ENCODE measurements at regions not wholly inside any gene's neighbourhood (a gene's known extent, or its start where the extent isn't known, plus 50 kb on each side); places are given as distances from the start of the nearest gene placed in this dataset.

DNA sequence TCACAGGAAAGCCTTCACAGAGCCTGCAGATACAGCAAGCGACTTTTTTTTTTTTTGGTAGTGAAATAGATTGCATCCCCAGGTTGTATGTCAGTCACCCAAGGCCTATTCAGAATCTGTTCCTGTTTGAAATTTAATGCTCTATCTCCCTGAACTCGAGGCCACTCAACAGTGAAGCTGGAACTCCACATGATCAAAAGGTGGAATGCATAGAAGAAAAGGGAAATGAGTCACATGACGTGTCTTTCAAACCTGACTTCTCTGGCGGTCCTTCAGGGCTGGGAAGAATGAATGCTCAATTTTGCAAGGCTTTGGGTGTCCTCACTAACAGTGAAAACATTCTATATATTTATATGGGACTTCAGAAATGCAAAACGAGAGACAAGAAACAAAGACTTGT lies 88.4 kb upstream of the B3GAT2 start:
- no peak for DNase-seq
- no peak overlapping the region for H3K4me3 ChIP-seq (ENCODE audit: low read depth, low read length)
- TF ChIP-seq, protein P1, sequence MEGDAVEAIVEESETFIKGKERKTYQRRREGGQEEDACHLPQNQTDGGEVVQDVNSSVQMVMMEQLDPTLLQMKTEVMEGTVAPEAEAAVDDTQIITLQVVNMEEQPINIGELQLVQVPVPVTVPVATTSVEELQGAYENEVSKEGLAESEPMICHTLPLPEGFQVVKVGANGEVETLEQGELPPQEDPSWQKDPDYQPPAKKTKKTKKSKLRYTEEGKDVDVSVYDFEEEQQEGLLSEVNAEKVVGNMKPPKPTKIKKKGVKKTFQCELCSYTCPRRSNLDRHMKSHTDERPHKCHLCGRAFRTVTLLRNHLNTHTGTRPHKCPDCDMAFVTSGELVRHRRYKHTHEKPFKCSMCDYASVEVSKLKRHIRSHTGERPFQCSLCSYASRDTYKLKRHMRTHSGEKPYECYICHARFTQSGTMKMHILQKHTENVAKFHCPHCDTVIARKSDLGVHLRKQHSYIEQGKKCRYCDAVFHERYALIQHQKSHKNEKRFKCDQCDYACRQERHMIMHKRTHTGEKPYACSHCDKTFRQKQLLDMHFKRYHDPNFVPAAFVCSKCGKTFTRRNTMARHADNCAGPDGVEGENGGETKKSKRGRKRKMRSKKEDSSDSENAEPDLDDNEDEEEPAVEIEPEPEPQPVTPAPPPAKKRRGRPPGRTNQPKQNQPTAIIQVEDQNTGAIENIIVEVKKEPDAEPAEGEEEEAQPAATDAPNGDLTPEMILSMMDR (IDR thresholded peaks at IDR 0.05; ENCODE audit: low read depth, low read length) = no peak
- H3K27ac ChIP-seq = no peak overlapping the region
- H3K36me3 ChIP-seq = no peaks in the 10 kb centered on the region
- no peaks in the 10 kb centered on the region for H3K9me3 ChIP-seq (ENCODE audit: severe bottlenecking)
- no peaks in the 10 kb centered on the region for H3K27me3 ChIP-seq (ENCODE audit: insufficient read depth, low read depth, severe bottlenecking)

DNA sequence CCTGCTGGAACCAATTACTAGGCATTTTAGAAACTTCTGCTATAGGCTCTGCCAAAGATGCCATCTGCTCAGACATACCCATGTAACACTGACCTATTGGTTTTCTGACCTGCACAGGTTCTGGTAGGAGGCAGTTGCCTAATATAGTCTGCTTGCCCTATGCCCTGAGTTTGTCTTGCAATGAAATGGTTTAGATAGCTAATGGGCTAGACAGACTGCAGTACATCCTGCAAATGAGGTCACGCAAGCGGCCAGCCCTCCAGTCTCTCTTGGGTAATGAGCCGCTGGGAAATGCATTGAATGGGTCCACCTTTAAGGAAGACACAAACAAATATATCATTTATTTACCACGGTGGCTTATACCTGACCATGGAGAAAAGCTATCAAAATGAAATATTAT lies 90.6 kb upstream of the B3GAT2 start:
- no peak overlapping the region for H3K4me3 ChIP-seq (ENCODE audit: low read depth, low read length)
- no peaks in the 10 kb centered on the region for H3K36me3 ChIP-seq
- DNase-seq = no peak
- H3K27ac ChIP-seq = no peak overlapping the region
- H3K9me3 ChIP-seq (ENCODE audit: severe bottlenecking) = no peaks in the 10 kb centered on the region
- H3K27me3 ChIP-seq (ENCODE audit: insufficient read depth, low read depth, severe bottlenecking) = no peaks in the 10 kb centered on the region
- TF ChIP-seq, protein P1 (IDR thresholded peaks at IDR 0.05; ENCODE audit: low read depth, low read length) = no peak

DNA sequence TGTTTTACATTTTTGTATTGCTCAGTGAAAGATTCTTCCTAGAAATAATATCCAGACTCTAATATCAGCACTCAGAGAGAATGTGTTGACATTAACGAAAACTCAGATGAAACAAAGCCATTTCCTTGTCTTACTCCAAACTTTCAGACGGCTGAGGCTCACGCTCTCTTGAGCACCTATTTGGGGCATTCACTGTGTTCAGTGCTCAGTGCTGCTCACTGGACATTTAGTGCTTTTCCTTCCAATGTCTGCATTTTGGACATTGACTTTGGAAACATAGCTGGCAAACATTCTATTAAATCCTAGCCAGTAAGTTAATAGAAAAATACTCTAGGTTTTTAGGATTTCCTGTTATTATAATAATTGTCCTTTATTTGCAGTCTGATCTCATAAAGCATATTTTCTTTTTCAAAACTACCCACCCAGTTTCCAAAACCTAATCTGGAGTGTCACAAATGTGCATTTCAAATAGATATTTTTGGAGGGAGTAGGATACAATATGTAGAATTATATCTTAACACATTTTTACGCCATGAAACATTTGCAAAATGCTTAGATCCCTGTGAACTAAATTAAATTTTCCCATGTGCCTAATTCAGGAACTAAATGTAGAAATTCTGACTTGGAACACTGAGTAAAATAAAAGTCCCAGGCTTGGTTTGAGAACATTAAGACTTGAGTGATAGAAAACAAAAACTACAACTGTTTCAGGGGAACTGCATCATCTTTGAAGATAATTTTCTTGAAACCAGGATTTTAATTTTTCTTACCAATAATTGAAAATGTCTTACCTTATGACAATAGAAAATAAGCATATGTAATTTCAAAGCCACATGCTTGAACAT lies 91.7 kb upstream of the B3GAT2 start:
- Histone ChIP-seq H3K4me3 (ENCODE audit: low read depth, low read length) (no peak overlapping the region), H3K27me3 (ENCODE audit: insufficient read depth, low read depth, severe bottlenecking) (no peaks in the 10 kb centered on the region), H3K9me3 (ENCODE audit: severe bottlenecking) (no peaks in the 10 kb centered on the region), H3K27ac (no peak overlapping the region), H3K36me3 (no peaks in the 10 kb centered on the region)
- TF ChIP-seq, protein P1 (IDR thresholded peaks at IDR 0.05; ENCODE audit: low read depth, low read length) = no peak
- DNase-seq = no peak

DNA sequence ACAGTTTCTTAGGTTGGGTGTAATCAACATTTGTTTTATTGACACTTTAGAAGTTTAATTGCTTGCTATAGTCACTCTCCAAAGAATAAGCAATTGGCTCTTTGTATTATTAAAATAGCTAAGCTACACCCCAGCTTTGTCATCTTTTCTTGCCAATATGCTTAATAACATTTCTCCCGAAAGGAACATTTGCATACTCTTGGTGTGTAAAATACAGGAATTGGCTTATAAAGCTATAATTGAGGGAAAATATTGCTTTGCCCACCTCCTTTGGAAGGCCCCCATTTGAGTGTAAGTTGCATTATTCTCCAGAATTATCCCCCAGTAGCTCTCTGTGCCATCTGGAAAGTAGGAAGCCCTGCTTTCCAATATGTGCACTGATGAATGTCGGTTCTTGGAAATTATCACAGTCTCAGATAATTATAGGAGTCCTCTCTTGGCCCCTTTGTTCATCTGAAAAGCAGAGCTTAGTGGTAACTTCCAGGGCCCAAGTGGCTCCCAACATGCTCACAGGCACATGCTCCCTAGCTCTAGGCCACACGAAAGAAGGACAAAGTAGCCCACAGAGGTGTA lies 92.4 kb upstream of the B3GAT2 start:
- no peak overlapping the region for H3K4me3 ChIP-seq (ENCODE audit: low read depth, low read length)
- no peak overlapping the region for H3K27ac ChIP-seq
- TF ChIP-seq, protein P1 (IDR thresholded peaks at IDR 0.05; ENCODE audit: low read depth, low read length) = no peak
- no peak for DNase-seq
- no peaks in the 10 kb centered on the region for H3K9me3 ChIP-seq (ENCODE audit: severe bottlenecking)
- no peaks in the 10 kb centered on the region for H3K36me3 ChIP-seq
- no peaks in the 10 kb centered on the region for H3K27me3 ChIP-seq (ENCODE audit: insufficient read depth, low read depth, severe bottlenecking)

DNA sequence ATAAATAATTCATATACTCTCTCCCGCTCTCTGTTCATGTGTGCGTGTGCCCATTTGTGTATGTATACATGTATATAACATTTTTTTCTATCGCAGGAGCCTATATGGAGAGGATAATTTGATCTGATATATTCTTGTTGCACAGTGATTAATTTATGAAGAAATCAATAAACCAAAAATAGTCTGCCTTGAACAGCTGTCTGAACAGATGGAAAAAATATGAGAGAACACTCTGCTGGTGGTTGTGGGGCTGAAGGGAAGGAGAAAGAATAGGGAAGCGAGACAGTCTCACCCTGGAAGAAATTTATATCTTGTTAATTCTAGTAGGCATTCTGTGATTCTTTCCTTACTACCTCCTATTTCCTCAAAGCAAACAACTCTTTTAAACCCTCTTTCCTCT lies 96.6 kb upstream of the B3GAT2 start:
- no peak for DNase-seq
- TF ChIP-seq, protein P1 (IDR thresholded peaks at IDR 0.05; ENCODE audit: low read depth, low read length) = no peak
- no peak overlapping the region for H3K4me3 ChIP-seq (ENCODE audit: low read depth, low read length)
- H3K36me3 ChIP-seq = no peaks in the 10 kb centered on the region
- H3K27me3 ChIP-seq (ENCODE audit: insufficient read depth, low read depth, severe bottlenecking) = no peaks in the 10 kb centered on the region
- H3K27ac ChIP-seq = no peak overlapping the region
- no peaks in the 10 kb centered on the region for H3K9me3 ChIP-seq (ENCODE audit: severe bottlenecking)
